ENCODE measurements at regions not wholly inside any gene's neighbourhood (a gene's known extent, or its start where the extent isn't known, plus 50 kb on each side); places are given as distances from the start of the nearest gene placed in this dataset.

- TF ChIP-seq, protein P1, sequence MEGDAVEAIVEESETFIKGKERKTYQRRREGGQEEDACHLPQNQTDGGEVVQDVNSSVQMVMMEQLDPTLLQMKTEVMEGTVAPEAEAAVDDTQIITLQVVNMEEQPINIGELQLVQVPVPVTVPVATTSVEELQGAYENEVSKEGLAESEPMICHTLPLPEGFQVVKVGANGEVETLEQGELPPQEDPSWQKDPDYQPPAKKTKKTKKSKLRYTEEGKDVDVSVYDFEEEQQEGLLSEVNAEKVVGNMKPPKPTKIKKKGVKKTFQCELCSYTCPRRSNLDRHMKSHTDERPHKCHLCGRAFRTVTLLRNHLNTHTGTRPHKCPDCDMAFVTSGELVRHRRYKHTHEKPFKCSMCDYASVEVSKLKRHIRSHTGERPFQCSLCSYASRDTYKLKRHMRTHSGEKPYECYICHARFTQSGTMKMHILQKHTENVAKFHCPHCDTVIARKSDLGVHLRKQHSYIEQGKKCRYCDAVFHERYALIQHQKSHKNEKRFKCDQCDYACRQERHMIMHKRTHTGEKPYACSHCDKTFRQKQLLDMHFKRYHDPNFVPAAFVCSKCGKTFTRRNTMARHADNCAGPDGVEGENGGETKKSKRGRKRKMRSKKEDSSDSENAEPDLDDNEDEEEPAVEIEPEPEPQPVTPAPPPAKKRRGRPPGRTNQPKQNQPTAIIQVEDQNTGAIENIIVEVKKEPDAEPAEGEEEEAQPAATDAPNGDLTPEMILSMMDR (IDR thresholded peaks at IDR 0.05; ENCODE audit: extremely low read depth in 1 of 2, insufficient read depth in 1 of 2, low read depth in 1 of 2, low read length in 2 of 2) = no peak
- TF ChIP-seq EZH2 (IDR thresholded peaks at IDR 0.05; ENCODE audit: borderline replicate concordance, low read depth, low read length, severe bottlenecking) = no peak
- TF ChIP-seq, protein P2, sequence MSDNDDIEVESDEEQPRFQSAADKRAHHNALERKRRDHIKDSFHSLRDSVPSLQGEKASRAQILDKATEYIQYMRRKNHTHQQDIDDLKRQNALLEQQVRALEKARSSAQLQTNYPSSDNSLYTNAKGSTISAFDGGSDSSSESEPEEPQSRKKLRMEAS (IDR thresholded peaks at IDR 0.05; ENCODE audit: insufficient read depth, insufficient read length) = no peak
- TF ChIP-seq POLR2A (IDR thresholded peaks at IDR 0.05; ENCODE audit: low read depth, low read length) = no peak
- no peak for TF ChIP-seq POLR2AphosphoS5 (IDR thresholded peaks at IDR 0.05; ENCODE audit: insufficient read depth, low read depth, low read length)
- no peak for TF ChIP-seq GATA2 (IDR thresholded peaks at IDR 0.05; ENCODE audit: insufficient read depth, insufficient read length, low read depth, low read length)
Measured at GRCh38 chr6:93790981-93791380, 371.6 kb upstream of the EPHA7 start.
